PC-9 (cell line): ENCODE measurements at regions not wholly inside any gene's neighbourhood (a gene's known extent, or its start where the extent isn't known, plus 50 kb on each side); places are given as distances from the start of the nearest gene placed in this dataset.

Experiments
- BruUV-seq: library from RNA; stranded (reverse); fragments of 400-500 nt; replicated peaks from 2 replicates; lab custom pipeline; 2021; lab: Mats Ljungman, UMichigan
- CTCF ChIA-PET: fragments of 300-600 bp; sonication (Branson Sonifier 250); formaldehyde crosslinking; loops from one replicate; lab custom pipeline; 2022; ENCODE audit warnings: antibody characterized with exemption; lab: Charles Lee
- POLR2A ChIA-PET: fragments of 300-600 bp; sonication (Branson Sonifier 250); formaldehyde crosslinking; loops from one replicate; lab custom pipeline; 2022; ENCODE audit warnings: antibody characterized with exemption; ENCODE audit not compliant: unreplicated experiment; lab: Charles Lee
- DNase-seq, 2 experiments: peaks; one replicate each; pipeline versions ENCODE4 v3.0.0 to v3.0.0-alpha.2; 2015 to 2022; ENCODE audit warnings: mixed read lengths in 1 of 2
- H2AFZ ChIP-seq: fragments of 200-600 bp; sonication (generic); 2 replicates; pipeline ENCODE4 v1.8.1; 2017; ENCODE audit warnings: antibody characterized with exemption
- H3F3A ChIP-seq: fragments of 200-600 bp; sonication (generic); 2 replicates; pipeline ENCODE4 v1.8.1; 2017; ENCODE audit warnings: antibody characterized with exemption, mild to moderate bottlenecking, low read depth; ENCODE audit not compliant: insufficient read depth
- H3K27ac ChIP-seq: fragments of 200-600 bp; sonication (generic); 2 replicates; pipeline ENCODE4 v1.6.1; 2016; ENCODE audit warnings: mixed run types
- H3K27me3 ChIP-seq: fragments of 200-600 bp; sonication (generic); 2 replicates; pipeline ENCODE4 v1.6.1; 2016; ENCODE audit warnings: low read depth, mixed run types; ENCODE audit not compliant: insufficient read depth
- H3K36me3 ChIP-seq: fragments of 200-600 bp; sonication (generic); 2 replicates; pipeline ENCODE4 v1.6.1; 2016; ENCODE audit warnings: low read depth, mixed run types
- H3K4me1 ChIP-seq: fragments of 200-600 bp; sonication (generic); replicated peaks from 2 replicates; pipeline ENCODE4 v1.6.1; 2016; ENCODE audit warnings: mixed run types; ENCODE audit not compliant: insufficient read depth
- H3K4me2 ChIP-seq: fragments of 200-600 bp; sonication (generic); 2 replicates; pipeline ENCODE4 v1.6.1; 2017; ENCODE audit warnings: mixed run types
- H3K4me3 ChIP-seq: fragments of 200-600 bp; sonication (generic); 2 replicates; pipeline ENCODE4 v1.6.1; 2016; ENCODE audit warnings: mixed run types
- H3K79me2 ChIP-seq: fragments of 200-600 bp; sonication (generic); 2 replicates; pipeline ENCODE4 v1.6.1; 2017; ENCODE audit warnings: low read depth, mixed run types
- H3K9me2 ChIP-seq: fragments of 200-600 bp; sonication (generic); 2 replicates; pipeline ENCODE4 v1.8.1; 2017; ENCODE audit warnings: mild to moderate bottlenecking; ENCODE audit not compliant: insufficient read depth
- H3K9me3 ChIP-seq: fragments of 200-600 bp; sonication (generic); 2 replicates; pipeline ENCODE4 v1.8.1; 2016; ENCODE audit warnings: low read depth; ENCODE audit not compliant: insufficient read depth
- H4K20me1 ChIP-seq: fragments of 200-600 bp; sonication (generic); 2 replicates; pipeline ENCODE4 v1.8.1; 2017; ENCODE audit not compliant: insufficient read depth
- EZH2 ChIP-seq: fragments of 200-600 bp; sonication (generic); IDR thresholded peaks from 2 replicates; pipeline ENCODE4 v1.8.0; 2017; ENCODE audit warnings: antibody characterized with exemption, low read depth
- intact Hi-C: fragments of 100-400 bp; cut with micrococcal nuclease; formaldehyde crosslinking; loops from one replicate; pipeline ENCODE4 v1.10.0; 2022; ENCODE audit not compliant: unreplicated experiment
- TF ChIP-seq, protein P1 (sequence below): fragments of 200-600 bp; sonication (generic); conservative IDR thresholded peaks from 2 replicates; pipeline ENCODE4 v1.6.1; 2017; ENCODE audit warnings: mixed run types, antibody characterized with exemption, mild to moderate bottlenecking, moderate library complexity

GRCh38 chr10:6892864-6893263 is 312.8 kb upstream of the PRKCQ start:
- H2AFZ ChIP-seq = no peak overlapping the region
- H3K9me2 ChIP-seq = no peaks in the 10 kb centered on the region
- DNase-seq = no peak
- TF ChIP-seq, protein P1, sequence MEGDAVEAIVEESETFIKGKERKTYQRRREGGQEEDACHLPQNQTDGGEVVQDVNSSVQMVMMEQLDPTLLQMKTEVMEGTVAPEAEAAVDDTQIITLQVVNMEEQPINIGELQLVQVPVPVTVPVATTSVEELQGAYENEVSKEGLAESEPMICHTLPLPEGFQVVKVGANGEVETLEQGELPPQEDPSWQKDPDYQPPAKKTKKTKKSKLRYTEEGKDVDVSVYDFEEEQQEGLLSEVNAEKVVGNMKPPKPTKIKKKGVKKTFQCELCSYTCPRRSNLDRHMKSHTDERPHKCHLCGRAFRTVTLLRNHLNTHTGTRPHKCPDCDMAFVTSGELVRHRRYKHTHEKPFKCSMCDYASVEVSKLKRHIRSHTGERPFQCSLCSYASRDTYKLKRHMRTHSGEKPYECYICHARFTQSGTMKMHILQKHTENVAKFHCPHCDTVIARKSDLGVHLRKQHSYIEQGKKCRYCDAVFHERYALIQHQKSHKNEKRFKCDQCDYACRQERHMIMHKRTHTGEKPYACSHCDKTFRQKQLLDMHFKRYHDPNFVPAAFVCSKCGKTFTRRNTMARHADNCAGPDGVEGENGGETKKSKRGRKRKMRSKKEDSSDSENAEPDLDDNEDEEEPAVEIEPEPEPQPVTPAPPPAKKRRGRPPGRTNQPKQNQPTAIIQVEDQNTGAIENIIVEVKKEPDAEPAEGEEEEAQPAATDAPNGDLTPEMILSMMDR = no peak
- no peak for TF ChIP-seq EZH2
- no peaks in the 10 kb centered on the region for H3K27me3 ChIP-seq
- H3F3A ChIP-seq = no peaks in the 10 kb centered on the region
- H3K36me3 ChIP-seq = no peaks in the 10 kb centered on the region
- H3K4me1 ChIP-seq = no peaks in the 10 kb centered on the region
- H3K27ac ChIP-seq = no peak overlapping the region
- no peak overlapping the region for H3K4me3 ChIP-seq
- BruUV-seq = no TSS peak
- H3K79me2 ChIP-seq = no peaks in the 10 kb centered on the region
- POLR2A ChIA-PET = no interaction called here
- CTCF ChIA-PET = interaction anchor here (0.6 kb wide), 1 partner anchor 244 kb away, joined by 4 read pairs; no protein-coding TSS in a partner anchor
- H3K4me2 ChIP-seq = no peak overlapping the region
- H3K9me3 ChIP-seq = no peaks in the 10 kb centered on the region
- no peaks in the 10 kb centered on the region for H4K20me1 ChIP-seq
- intact Hi-C loops = no loop called here

DNA sequence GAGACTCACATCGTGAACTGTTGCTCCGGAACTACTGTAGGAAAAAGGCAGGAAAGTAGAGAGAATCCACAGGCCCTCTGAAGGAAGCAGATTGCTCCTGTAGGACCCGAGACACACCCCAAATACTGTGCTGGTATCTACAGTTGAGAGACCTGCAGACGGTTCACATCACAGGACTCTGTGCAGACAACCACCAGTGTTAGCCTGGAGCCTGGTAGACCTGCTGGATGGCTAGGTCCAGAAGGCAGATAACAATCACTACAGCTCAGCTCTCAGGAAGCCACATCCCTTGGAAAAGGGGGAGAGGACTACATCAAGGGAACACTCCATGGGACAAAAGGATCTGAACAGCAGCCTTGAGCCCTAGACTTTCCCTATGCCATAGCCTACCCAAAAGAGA is 311.8 kb upstream of the PRKCQ start:
- no peaks in the 10 kb centered on the region for H3K36me3 ChIP-seq
- H2AFZ ChIP-seq = no peak overlapping the region
- no peak overlapping the region for H3K4me3 ChIP-seq
- CTCF ChIA-PET = no interaction called here
- no peak overlapping the region for H3K27ac ChIP-seq
- POLR2A ChIA-PET = no interaction called here
- no peaks in the 10 kb centered on the region for H4K20me1 ChIP-seq
- DNase-seq = no peak
- no peaks in the 10 kb centered on the region for H3K9me2 ChIP-seq
- intact Hi-C loops = no loop called here
- H3K9me3 ChIP-seq = no peaks in the 10 kb centered on the region
- no peaks in the 10 kb centered on the region for H3F3A ChIP-seq
- no peak for TF ChIP-seq EZH2
- TF ChIP-seq, protein P1 = no peak
- H3K27me3 ChIP-seq = no peaks in the 10 kb centered on the region
- H3K4me2 ChIP-seq = no peak overlapping the region
- no TSS peak for BruUV-seq
- H3K4me1 ChIP-seq = no peaks in the 10 kb centered on the region
- H3K79me2 ChIP-seq = no peaks in the 10 kb centered on the region

DNA sequence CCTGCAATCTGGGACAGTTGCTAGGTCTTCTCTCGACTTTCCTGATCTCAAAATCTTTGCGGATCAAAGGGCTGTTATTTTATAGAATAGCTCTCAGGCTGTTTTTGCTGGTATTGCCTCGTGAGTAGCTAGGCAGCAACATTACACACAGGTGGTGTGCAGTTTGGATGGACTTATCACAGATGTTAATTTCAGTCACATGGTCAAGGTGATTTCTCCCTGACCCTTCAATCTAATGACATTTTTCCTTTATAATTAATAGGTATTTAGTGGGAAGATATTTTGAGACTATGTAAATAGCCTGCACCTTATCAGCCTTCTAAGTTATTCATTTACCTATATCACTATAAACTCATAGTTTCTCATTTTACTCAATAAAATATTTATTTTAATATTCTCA is 309.6 kb upstream of the PRKCQ start:
- CTCF ChIA-PET = no interaction called here
- no peak for DNase-seq

More for the DNA sequence above, 309.6 kb upstream of the PRKCQ start:
- Histone ChIP-seq H3K4me3 (no peak overlapping the region), H3K4me1 (no peaks in the 10 kb centered on the region), H3K27ac (no peak overlapping the region), H3K9me3 (no peaks in the 10 kb centered on the region), H2AFZ (no peak overlapping the region), H3K4me2 (no peak overlapping the region), H3F3A (no peaks in the 10 kb centered on the region), H3K9me2 (no peaks in the 10 kb centered on the region), H3K27me3 (no peaks in the 10 kb centered on the region), H4K20me1 (no peaks in the 10 kb centered on the region), H3K79me2 (no peaks in the 10 kb centered on the region), H3K36me3 (no peaks in the 10 kb centered on the region)
- no TSS peak for BruUV-seq
- no peak for TF ChIP-seq EZH2
- TF ChIP-seq, protein P1 = no peak
- intact Hi-C loops = no loop called here
- POLR2A ChIA-PET = no interaction called here
